Inflammatory macrophage treated with lipopolysaccharide for 1 hour (primary cell): ENCODE measurements at regions not wholly inside any gene's neighbourhood (a gene's known extent, or its start where the extent isn't known, plus 50 kb on each side); places are given as distances from the start of the nearest gene placed in this dataset.

Source experiments
- DNase-seq, 2 donors: peaks; one replicate each; pipeline ENCODE4 v3.0.0-alpha.2; 2020 to 2022

GRCh38 chr9:105065098-105066088 lies 137.4 kb upstream of the ABCA1 start:
- DNase-seq, result no peak

GRCh38 chr9:105066275-105066865 lies 138.4 kb upstream of the ABCA1 start:
- peak; percentile 83 to 88 for DNase-seq

DNA sequence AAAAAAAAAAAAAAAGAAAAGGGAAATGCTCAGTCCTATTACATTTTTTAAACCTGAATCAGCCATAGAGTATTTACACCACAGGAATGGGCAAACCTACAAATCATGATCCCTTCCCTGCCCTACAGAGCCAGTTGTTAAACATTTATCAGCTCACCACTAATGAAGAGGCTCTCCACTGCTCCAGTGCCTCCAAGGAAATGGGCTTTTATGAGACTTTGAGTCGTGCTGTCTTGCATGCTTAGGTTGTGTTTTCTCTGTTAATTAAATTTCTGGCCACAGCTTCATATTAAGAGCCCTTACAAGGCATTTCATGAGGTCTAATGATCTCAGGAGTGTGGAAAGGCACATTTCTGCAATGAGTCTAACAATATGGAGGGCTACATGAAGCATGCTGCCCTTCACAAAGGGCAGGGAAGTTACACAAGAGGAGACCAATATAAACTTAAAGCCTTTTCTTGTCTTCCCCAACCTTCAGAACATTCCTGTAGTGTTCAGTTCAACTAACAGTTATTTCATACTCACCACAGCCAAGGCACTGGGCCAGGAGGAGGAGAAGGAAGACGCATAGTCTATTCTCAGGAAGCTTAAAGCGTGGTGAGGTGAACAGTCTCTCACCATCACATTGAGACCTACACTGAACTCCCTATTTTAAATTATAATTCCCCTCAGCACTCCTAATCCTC lies 140.1 kb upstream of the ABCA1 start:
- no peak for DNase-seq

- no peak for DNase-seq
Observed at GRCh38 chr9:105069285-105069684, 141.3 kb upstream of the ABCA1 start.

DNA sequence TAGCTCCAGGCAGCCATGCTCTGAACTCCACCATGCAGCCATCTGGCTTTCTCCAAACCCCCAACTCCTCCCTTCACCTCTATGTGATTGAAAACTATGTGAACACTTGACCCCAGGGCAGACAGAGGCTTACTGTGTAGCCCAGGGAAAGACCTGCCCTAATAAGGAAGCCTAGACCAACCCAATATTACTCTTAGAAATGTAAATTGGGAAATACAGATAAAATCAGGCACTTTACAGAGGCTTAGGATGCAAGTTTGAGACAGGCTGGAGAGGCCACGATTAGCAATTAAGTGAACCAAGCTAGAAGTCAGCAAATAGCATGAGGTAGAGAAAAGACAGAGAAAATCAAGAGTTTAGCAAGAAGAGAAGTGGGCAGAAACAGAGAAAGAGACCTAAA lies 141.7 kb upstream of the ABCA1 start:
- peak; percentile 22 to 84 for DNase-seq

DNA sequence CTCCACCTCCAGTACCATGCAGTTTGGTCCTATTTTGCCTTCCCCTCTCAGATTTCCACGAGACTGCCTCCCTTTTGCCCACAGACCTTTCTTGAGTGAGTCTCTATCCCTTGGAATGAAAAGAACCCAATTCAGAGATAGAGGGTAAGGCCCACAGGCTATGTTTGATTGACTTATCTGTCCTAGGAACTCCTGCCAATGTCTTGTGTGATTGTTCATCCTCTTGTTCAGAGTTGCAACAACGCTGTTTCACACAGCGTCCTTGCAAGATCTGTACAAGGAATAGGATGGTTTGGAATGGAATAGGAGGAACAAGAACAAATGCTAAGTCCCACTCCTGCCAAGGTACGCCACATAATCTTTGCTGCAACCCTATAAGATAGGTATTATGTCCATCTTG lies 142.2 kb upstream of the ABCA1 start:
- no peak for DNase-seq

DNA sequence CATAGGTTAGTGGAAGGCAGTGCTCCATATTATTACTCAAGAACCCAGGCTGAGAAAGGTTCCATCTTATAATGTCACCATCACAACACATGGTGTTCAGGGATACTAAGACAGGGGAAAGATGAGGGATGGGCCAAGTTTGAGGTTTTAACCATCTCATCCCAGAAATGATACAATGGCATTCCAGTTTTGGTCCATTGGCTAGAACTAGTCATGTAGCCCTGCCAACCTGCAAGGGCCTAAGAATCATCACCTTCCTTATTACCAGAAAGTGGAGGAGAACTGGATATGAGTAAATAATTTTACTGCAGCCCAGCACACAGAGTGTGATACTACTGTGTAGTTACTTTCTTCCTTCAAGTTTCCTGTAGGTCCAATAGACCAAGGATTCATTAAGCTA lies 144.5 kb upstream of the ABCA1 start:
- DNase-seq, result no peak

DNA sequence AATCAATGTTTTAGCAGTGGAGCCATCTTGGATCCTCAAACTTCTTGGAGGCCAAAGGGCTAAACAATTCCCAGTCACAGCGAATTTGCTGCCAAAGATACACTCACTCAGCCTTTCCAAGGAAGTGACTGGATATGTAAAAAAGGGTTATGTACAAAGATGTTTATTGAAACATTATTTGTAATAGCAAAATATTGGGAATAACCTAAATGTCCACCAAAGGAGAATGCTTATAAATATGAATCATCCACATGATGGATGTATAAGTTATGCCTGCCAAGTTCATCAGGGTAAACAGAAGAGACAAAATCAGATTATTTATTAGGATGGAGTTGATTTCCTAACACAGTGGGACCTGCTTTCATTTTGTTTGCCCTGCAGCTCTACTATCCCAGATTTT lies 145.2 kb upstream of the ABCA1 start:
- no peak for DNase-seq

DNA sequence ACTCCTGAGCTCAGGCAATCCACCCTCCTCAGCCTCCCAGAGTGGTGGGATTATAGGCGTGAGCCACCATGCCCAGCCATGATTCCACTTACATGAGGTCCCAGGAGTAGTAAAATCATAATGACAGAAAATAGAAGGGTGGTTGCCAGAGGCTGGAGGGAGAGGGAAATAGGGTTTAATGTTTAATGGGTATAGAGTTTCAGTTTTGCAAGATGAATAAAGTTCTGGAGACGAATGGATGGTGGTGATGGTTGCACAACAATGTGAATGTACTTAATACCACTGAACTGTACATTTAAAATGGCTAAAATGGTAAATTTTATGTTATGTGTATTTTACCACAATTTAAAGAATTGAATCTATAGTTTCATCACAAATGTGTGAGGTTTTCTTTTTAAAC lies 146.5 kb upstream of the ABCA1 start:
- DNase-seq, result no peak

GRCh38 chr9:105076729-105077128 lies 148.8 kb upstream of the ABCA1 start:
- DNase-seq, result no peak

- DNase-seq, result no peak
Observed at GRCh38 chr9:105079457-105079856, 151.5 kb upstream of the ABCA1 start.

DNA sequence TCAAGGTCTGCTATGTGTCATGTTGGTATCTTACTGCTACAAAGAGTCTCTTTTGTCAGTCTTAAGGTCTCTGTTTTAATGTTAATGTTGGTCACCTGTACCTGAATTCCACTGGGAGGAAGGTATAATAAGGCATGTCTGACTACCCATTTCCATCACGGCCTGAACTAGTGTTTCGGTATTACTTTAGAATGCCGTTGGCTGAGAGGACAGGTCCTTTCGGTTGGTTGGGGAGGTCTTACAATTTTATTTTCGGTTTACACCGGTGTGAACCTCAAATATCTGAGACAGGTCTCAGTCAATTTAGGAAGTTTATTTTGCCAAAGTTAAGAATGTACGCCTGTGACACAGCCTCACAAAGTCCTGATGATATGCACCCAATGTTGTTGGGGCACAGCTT lies 154.9 kb upstream of the ABCA1 start:
- DNase-seq, result no peak

DNA sequence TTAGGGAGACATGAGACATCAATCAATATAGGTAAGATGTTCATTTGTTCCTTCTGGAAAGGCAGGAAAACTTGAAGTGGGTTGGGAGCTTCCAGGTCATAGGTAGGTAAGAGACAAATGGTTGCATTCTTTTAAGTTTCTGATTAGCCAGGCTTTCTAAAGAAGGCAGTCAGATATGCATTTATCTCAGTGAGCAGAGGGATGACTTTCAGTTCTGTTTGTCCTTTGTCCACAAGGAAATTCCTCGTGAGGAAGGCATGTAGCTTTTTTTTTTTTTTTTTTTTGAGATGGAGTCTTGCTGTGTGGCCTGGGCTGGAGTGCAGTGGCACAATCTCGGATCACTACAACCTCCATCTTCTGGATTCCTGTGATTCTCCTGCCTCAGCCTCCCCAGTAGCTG lies 155.3 kb upstream of the ABCA1 start:
- DNase-seq, result no peak

DNA sequence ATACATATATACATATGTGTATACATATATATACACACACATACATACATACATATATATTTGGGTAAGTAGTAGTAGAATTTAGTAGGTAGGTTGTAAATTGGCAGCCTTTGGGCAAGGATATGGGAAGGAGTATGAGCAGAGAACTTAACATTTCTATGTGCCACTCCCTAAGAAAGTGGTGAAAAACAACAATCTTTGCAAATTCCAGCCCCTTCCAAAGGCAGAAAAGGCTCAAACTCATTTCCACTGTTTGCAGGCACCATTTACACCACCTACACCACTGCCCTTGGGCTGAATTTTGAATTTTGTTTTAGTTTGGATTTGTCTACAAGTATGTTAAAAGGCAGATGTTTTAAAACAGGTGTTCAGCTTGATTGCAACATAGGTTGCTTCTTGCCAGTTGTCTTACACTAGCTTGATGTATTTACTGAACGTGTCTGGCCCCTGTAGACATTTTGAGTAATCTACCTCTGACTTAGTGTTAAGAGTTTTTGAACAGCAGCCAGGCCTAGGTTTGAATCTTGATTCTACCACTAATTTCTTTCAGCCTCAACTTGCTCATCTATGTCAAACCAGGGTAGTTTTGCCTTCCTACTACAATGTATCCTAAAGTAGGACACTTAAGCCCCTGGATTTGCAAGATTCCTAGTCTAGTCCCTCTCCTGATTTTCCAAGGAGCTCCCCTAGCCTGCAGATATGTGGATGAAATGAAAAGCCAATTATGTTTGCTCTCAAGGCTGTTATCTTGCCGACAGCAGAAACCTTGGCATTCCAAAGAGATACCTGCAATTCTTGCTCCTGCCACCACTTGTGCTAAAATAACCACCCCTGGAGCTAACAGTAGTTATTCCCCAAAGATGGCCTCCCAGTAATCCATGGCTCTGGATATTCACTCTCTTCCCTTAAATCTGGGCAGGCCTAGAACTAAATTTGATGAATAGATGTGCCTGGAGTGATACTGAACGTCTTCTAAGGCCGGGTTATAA lies 156.2 kb upstream of the SLC44A1 start:
- DNase-seq, result no peak

DNA sequence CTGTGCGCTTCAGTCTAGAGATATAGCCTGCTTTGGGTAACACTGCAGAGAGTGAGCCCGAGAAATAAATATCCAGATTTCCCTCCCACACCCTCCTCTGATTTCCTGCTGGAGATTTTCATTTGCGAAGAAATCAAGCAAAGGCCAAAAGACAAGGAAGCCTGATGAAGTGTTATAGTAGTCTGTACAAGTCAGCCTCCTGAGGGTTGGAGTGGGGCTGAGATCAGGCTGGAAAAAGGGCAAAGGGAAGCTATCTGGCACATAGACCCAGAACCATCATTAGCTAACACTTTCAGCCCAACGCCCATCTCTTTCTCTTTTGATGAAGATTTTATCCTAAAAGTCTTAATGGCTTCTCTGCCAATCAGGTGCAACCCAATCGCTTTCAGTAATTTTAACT lies 154.6 kb upstream of the SLC44A1 start:
- no peak for DNase-seq

DNA sequence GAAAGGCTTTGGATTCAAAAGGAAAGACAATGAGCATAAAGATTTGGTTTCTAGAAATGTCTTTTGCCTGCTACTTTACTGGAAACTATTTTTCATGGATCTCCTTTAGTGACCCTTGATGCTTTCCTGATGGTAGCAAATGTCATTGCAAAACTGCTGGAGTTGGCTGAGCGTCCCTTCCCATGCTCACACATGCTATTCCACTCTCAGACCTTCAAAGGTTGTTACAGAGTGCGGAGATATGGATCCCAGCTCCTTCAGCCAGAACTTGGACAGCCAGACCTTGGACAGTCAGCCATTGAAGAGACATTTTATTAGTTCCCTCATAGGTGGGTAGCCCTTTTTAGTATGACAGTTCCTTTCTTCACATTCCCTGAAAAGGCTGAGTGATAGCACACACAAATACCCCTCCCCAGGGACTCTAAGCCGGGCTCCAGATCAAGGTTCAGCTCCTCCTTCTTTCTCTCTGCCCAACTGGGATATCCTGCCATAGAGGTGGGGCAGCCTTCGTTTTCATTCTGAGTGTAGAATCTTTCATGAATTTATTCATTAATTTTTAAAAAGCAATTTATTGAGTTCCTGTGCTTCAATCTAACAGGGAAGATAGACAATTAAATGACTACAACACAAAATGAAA lies 153.3 kb upstream of the SLC44A1 start:
- DNase-seq, result no peak

DNA sequence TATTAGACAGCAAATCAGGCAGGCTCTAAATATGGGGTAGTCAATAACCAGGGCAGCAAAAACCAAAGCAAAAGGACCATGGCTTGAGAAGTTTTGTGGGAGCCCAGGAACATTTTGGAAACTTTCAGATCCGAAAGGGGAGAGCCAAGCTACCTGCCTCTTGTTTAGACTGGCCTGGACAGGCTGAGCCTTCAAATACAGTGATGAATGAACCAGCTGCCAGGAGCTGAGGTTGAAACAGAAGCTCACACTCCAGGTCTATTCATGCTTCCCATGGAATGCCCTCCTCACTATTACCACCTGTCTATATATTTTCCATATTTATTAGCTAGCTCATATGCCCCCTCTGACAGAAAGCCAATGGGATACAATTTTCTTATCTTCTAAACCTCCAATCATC lies 150.8 kb upstream of the SLC44A1 start:
- DNase-seq, result no peak

- no peak for DNase-seq
Observed at GRCh38 chr9:105098370-105098769, 146.1 kb upstream of the SLC44A1 start.

DNA sequence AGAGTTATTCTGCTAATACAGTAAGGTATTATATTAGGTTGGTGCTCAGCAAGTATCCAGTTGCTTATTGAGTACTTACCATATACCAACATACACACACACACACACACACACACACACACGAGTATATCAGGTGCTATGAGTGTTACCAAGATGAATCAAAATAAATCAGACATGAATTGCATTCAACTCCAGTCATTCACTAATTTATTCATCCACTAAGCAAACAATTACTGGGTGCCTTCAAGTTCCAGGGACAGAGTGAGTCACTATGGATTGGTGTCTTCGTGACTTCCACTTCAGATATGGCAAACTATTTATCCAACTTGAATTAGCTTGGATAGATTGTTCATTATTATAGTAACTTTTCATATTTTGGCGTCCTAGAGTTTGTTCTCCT lies 140.7 kb upstream of the SLC44A1 start:
- no peak for DNase-seq

DNA sequence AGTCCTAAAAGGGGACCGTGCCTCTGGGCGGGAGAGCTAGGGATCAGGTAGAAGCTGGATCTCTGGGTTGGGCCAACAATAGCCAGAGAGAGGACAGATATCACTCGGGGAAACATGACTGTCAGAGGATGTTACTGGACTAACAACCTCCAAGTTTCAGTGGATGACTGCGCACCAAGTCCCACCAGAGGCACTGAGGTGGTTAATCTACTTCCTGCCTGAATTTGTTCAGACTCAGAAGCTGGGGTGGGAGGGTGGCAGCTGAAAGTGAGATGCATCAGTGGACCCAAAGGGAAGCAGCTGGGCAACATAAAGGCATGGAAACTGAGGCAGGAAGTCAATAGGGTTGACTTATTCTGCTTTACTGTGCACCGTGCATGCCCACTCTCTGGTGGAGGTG lies 130.1 kb upstream of the SLC44A1 start:
- no peak for DNase-seq

DNA sequence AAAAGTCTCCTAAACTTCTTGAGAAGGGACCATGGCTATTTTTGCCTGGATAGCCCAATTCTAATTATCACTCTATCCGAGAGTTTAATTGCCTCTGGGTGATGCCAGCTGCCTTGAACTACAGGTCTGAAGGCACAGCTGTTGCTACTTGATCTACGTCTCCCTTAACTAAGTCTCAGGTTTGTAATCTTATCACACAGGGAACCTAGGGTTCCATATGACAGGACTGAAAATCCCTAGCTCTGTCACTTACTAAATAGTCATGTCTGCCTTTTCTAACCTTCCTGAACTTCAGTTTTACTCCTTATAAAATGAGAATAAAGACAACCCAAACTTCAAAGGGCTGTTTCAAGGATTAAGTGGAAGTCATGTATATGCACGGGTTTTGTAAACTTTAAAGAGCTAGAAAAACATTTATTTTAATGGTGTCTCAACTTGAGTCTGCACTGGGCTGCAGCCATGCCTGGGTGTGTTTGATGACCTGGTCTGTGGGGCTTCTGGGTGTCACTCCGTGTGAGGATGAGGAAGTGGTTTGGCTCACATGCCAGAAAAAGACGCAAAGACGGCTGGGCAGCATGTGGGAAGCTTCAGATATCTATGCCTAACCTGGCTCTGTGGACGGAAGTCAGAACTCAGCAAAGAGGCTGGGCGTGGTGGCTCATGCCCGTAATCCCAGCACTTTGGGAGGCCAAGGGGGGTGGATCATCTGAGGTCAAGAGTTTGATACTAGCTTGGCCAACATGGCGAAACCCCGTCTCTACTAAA lies 129.3 kb upstream of the SLC44A1 start:
- peak; percentile 69 to 85 for DNase-seq
